Dermis microvascular lymphatic vessel endothelial cell (primary cell): ENCODE measurements at regions not wholly inside any gene's neighbourhood (a gene's known extent, or its start where the extent isn't known, plus 50 kb on each side); places are given as distances from the start of the nearest gene placed in this dataset.
"Not testable (repeated sequence)": the region's sequence is repeated elsewhere in the genome, so short reads cannot be mapped to it uniquely, and the experiment has no call there.

ENCODE experiments used
- DNase-seq, 2 donors: peaks; one replicate each; pipeline versions ENCODE4 v3.0.0 to v3.0.0-alpha.2; 2010; ENCODE audit warnings: low read depth in 2 of 2

- no peak for DNase-seq
These were observed 60.0 kb upstream of the EDAR start for GRCh38 chr2:109049022-109049421.

- no peak for DNase-seq
These were observed 59.1 kb upstream of the EDAR start for GRCh38 chr2:109048163-109048562.

GRCh38 chr2:109047569-109047968 is 58.5 kb upstream of the EDAR start:
- not testable (repeated sequence) for DNase-seq

GRCh38 chr2:109046925-109047508 is 58.0 kb upstream of the EDAR start:
- no peak for DNase-seq

- no peak for DNase-seq
These were observed 56.5 kb upstream of the EDAR start for GRCh38 chr2:109045505-109045904.

- no peak for DNase-seq
These were observed 50.0 kb upstream of the EDAR start for GRCh38 chr2:109038992-109039391.
